Uterus (tissue), 2 donors: ENCODE measurements at regions not wholly inside any gene's neighbourhood (a gene's known extent, or its start where the extent isn't known, plus 50 kb on each side); places are given as distances from the start of the nearest gene placed in this dataset.

Experiments
- CTCF ChIP-seq, 4 experiments: fragments of 200-600 bp in 2 of 4; fragments of 450-650 bp in 2 of 4; sonication (generic) in 2 of 4; IDR thresholded peaks; one replicate each; pipeline ENCODE4 v1.5.1; 2016 to 2019; ENCODE audit warnings: antibody characterized with exemption in 4 of 4, mild to moderate bottlenecking in 2 of 4, moderate library complexity in 1 of 4
- POLR2A ChIP-seq, 2 donors: fragments of 450-650 bp; IDR thresholded peaks; one replicate each; pipeline ENCODE4 v1.6.1; 2016; ENCODE audit warnings: antibody characterized with exemption in 2 of 2, mild to moderate bottlenecking in 1 of 2, moderate library complexity in 1 of 2

DNA sequence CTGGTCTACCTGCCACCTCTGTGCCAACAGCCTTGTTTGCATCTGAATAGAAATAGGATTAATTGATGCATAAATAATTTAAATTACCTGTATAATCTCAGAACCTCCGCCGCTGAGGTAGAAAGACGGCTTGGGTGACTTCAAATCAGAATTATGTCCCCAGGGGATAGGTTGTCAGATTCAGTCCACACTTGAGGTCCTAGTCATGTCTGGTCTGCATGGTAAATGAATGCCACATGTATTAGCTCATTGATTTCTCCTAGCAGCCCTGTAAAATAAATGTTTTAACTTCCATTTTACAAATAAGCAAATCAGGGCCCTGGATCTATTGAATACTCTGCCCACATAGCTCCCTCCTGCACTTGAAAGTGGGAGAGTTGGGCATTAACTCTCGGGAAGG lies 368.0 kb upstream of the WWC1 start:
- TF ChIP-seq CTCF (IDR thresholded peaks at IDR 0.05) (no peak), POLR2A (IDR thresholded peaks at IDR 0.05) (no peak)
